ENCODE measurements at regions not wholly inside any gene's neighbourhood (a gene's known extent, or its start where the extent isn't known, plus 50 kb on each side); places are given as distances from the start of the nearest gene placed in this dataset.

- no peak for DNase-seq (ENCODE audit: low read depth, low spot score)
- in situ Hi-C loops (cut with HindIII; ENCODE audit: low sequenced_read_pairs), result no loop called here
- no peak overlapping the region for H3K4me3 ChIP-seq (ENCODE audit: low read depth, low read length)
- TF ChIP-seq CTCF (IDR thresholded peaks at IDR 0.05; ENCODE audit: low read depth, low read length), result no peak
These were observed 87.4 kb upstream of the PTPRR start for GRCh38 chr12:71007781-71008404.

- in situ Hi-C loops (cut with HindIII; ENCODE audit: low sequenced_read_pairs), result no loop called here
- DNase-seq (ENCODE audit: low read depth, low spot score), result no peak
- no peak overlapping the region for H3K4me3 ChIP-seq (ENCODE audit: low read depth, low read length)
- no peak for TF ChIP-seq CTCF (IDR thresholded peaks at IDR 0.05; ENCODE audit: low read depth, low read length)
These were observed 86.5 kb upstream of the PTPRR start for GRCh38 chr12:71007020-71007419.

- TF ChIP-seq CTCF (IDR thresholded peaks at IDR 0.05; ENCODE audit: low read depth, low read length), result no peak
- DNase-seq (ENCODE audit: low read depth, low spot score), result no peak
- H3K4me3 ChIP-seq (ENCODE audit: low read depth, low read length), result no peak overlapping the region
- in situ Hi-C loops (cut with HindIII; ENCODE audit: low sequenced_read_pairs), result no loop called here
These were observed 84.6 kb upstream of the PTPRR start for GRCh38 chr12:71005166-71005565.

GRCh38 chr12:71004578-71004977 lies 84.0 kb upstream of the PTPRR start:
- in situ Hi-C loops (cut with HindIII; ENCODE audit: low sequenced_read_pairs), result no loop called here

GRCh38 chr12:71000748-71001147 lies 80.2 kb upstream of the PTPRR start:
- no peak for TF ChIP-seq CTCF (IDR thresholded peaks at IDR 0.05; ENCODE audit: low read depth, low read length)
- no peak for DNase-seq (ENCODE audit: low read depth, low spot score)
- no peak overlapping the region for H3K4me3 ChIP-seq (ENCODE audit: low read depth, low read length)
- in situ Hi-C loops (cut with HindIII; ENCODE audit: low sequenced_read_pairs), result no loop called here

More at GRCh38 chr12:71004578-71004977, 84.0 kb upstream of the PTPRR start:
- no peak overlapping the region for H3K4me3 ChIP-seq (ENCODE audit: low read depth, low read length)
- DNase-seq (ENCODE audit: low read depth, low spot score), result no peak
- no peak for TF ChIP-seq CTCF (IDR thresholded peaks at IDR 0.05; ENCODE audit: low read depth, low read length)

GRCh38 chr12:71000255-71000654 lies 79.7 kb upstream of the PTPRR start:
- DNase-seq (ENCODE audit: low read depth, low spot score), result no peak
- H3K4me3 ChIP-seq (ENCODE audit: low read depth, low read length), result no peak overlapping the region
- no peak for TF ChIP-seq CTCF (IDR thresholded peaks at IDR 0.05; ENCODE audit: low read depth, low read length)
- in situ Hi-C loops (cut with HindIII; ENCODE audit: low sequenced_read_pairs), result no loop called here
